Osteoblast (primary cell): ENCODE measurements at regions not wholly inside any gene's neighbourhood (a gene's known extent, or its start where the extent isn't known, plus 50 kb on each side); places are given as distances from the start of the nearest gene placed in this dataset.

ENCODE experiments used
- DNase-seq: peaks from one replicate; pipeline ENCODE4 v3.0.0; 2011; ENCODE audit warnings: low spot score, mixed read lengths; ENCODE audit not compliant: insufficient read length; ENCODE audit errors: missing footprints
- H2AFZ ChIP-seq: 2 replicates; pipeline ENCODE4 v1.6.0; 2011; ENCODE audit warnings: mild to moderate bottlenecking, low read length
- H3K27ac ChIP-seq: 2 replicates; pipeline ENCODE4 v1.5.1; 2011; ENCODE audit warnings: mild to moderate bottlenecking, low read depth, low read length, moderate library complexity
- H3K27me3 ChIP-seq: 2 replicates; pipeline ENCODE4 v1.6.0; 2012; ENCODE audit warnings: mild to moderate bottlenecking, control low read depth, inconsistent platforms, low read length, moderate library complexity; ENCODE audit not compliant: insufficient read depth
- H3K36me3 ChIP-seq: 2 replicates; pipeline ENCODE4 v1.5.1; 2011; ENCODE audit warnings: mild to moderate bottlenecking, low read length, control low read depth, moderate library complexity; ENCODE audit not compliant: insufficient read depth
- H3K4me1 ChIP-seq: 2 replicates; pipeline ENCODE4 v1.5.1; 2011; ENCODE audit warnings: mild to moderate bottlenecking, low read length, control low read depth, moderate library complexity; ENCODE audit not compliant: insufficient read depth
- H3K4me2 ChIP-seq: 2 replicates; pipeline ENCODE4 v1.6.0; 2011; ENCODE audit warnings: mild to moderate bottlenecking, low read length; ENCODE audit not compliant: insufficient read depth
- H3K4me3 ChIP-seq: fragments of 200-600 bp; sonication (generic); 3 replicates; pipeline ENCODE4 v1.5.1; 2012; ENCODE audit warnings: mild to moderate bottlenecking, low read length, inconsistent platforms; ENCODE audit not compliant: insufficient read depth
- H3K79me2 ChIP-seq: 2 replicates; pipeline ENCODE4 v1.6.0; 2012; ENCODE audit warnings: mild to moderate bottlenecking, low read length, control low read depth, inconsistent platforms; ENCODE audit not compliant: insufficient read depth
- H3K9me3 ChIP-seq: 2 replicates; pipeline ENCODE4 v1.5.1; 2011; ENCODE audit warnings: low read depth, low read length, control low read depth
- H4K20me1 ChIP-seq: 2 replicates; pipeline ENCODE4 v1.6.0; 2012; ENCODE audit warnings: mild to moderate bottlenecking, low read length, control low read depth; ENCODE audit not compliant: insufficient read depth
- TF ChIP-seq, protein P1 (sequence below): IDR thresholded peaks from 2 replicates; pipeline ENCODE4 v1.5.1; 2011; ENCODE audit warnings: mild to moderate bottlenecking, low read depth, low read length, moderate library complexity; ENCODE audit errors: extremely low read depth

- peaks cover 5% of the 10 kb centered on the region for H3K4me1 ChIP-seq
- TF ChIP-seq, protein P1, sequence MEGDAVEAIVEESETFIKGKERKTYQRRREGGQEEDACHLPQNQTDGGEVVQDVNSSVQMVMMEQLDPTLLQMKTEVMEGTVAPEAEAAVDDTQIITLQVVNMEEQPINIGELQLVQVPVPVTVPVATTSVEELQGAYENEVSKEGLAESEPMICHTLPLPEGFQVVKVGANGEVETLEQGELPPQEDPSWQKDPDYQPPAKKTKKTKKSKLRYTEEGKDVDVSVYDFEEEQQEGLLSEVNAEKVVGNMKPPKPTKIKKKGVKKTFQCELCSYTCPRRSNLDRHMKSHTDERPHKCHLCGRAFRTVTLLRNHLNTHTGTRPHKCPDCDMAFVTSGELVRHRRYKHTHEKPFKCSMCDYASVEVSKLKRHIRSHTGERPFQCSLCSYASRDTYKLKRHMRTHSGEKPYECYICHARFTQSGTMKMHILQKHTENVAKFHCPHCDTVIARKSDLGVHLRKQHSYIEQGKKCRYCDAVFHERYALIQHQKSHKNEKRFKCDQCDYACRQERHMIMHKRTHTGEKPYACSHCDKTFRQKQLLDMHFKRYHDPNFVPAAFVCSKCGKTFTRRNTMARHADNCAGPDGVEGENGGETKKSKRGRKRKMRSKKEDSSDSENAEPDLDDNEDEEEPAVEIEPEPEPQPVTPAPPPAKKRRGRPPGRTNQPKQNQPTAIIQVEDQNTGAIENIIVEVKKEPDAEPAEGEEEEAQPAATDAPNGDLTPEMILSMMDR = no peak
- H3K27ac ChIP-seq = no peak overlapping the region
- H3K27me3 ChIP-seq = no peaks in the 10 kb centered on the region
- H3K79me2 ChIP-seq = no peaks in the 10 kb centered on the region
- H4K20me1 ChIP-seq = no peaks in the 10 kb centered on the region
- no peak overlapping the region for H2AFZ ChIP-seq
- no peaks in the 10 kb centered on the region for H3K9me3 ChIP-seq
- H3K4me3 ChIP-seq = no peak overlapping the region
- DNase-seq = no peak
- no peak overlapping the region for H3K4me2 ChIP-seq
- H3K36me3 ChIP-seq = no peaks in the 10 kb centered on the region
Observed at GRCh38 chr1:178579562-178579961, 66.7 kb downstream of the TEX35 start.

DNA sequence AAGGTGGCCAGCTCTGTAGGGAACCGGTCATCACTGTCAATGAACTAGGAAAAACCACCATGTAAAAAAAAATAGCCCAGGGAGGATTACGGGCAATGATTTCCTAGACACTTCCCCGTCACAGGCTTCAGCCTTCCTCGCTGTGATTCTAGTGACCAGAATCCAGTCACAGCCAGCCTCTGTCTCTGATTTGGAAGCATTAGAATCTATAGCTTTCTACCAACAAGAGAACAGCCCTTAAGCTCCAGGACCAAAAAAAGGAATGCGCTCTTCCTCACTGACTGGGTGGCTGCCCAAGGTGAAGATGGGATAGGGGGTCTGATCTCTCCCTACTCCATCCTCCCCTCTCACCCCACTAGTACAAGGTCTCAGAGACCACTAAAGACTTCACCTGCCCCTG is 67.2 kb downstream of the TEX35 start:
- Histone ChIP-seq H3K27ac (no peak overlapping the region), H3K27me3 (no peaks in the 10 kb centered on the region), H2AFZ (no peak overlapping the region), H4K20me1 (no peaks in the 10 kb centered on the region), H3K79me2 (no peaks in the 10 kb centered on the region), H3K4me3 (no peak overlapping the region), H3K4me1 (peaks cover 5% of the 10 kb centered on the region), H3K4me2 (no peak overlapping the region), H3K9me3 (no peaks in the 10 kb centered on the region), H3K36me3 (no peaks in the 10 kb centered on the region)
- no peak for DNase-seq
- TF ChIP-seq, protein P1 = no peak

- Histone ChIP-seq H3K4me3 (no peak overlapping the region), H2AFZ (no peak overlapping the region), H4K20me1 (no peaks in the 10 kb centered on the region), H3K4me2 (no peak overlapping the region), H3K36me3 (no peaks in the 10 kb centered on the region), H3K79me2 (no peaks in the 10 kb centered on the region), H3K27ac (no peak overlapping the region), H3K9me3 (no peaks in the 10 kb centered on the region), H3K4me1 (peaks cover 1% of the 10 kb centered on the region), H3K27me3 (no peaks in the 10 kb centered on the region)
- TF ChIP-seq, protein P1 = no peak
- DNase-seq = no peak
Observed at GRCh38 chr1:178580876-178581275, 68.0 kb downstream of the TEX35 start.

- H3K9me3 ChIP-seq = no peaks in the 10 kb centered on the region
- H4K20me1 ChIP-seq = no peaks in the 10 kb centered on the region
- H3K27ac ChIP-seq = no peak overlapping the region
- no peaks in the 10 kb centered on the region for H3K4me1 ChIP-seq
- no peak for DNase-seq
- no peaks in the 10 kb centered on the region for H3K27me3 ChIP-seq
- no peak overlapping the region for H3K4me3 ChIP-seq
- no peaks in the 10 kb centered on the region for H3K36me3 ChIP-seq
- no peak overlapping the region for H3K4me2 ChIP-seq
- H2AFZ ChIP-seq = no peak overlapping the region
- no peaks in the 10 kb centered on the region for H3K79me2 ChIP-seq
- TF ChIP-seq, protein P1 = no peak
Observed at GRCh38 chr1:178581351-178582303, 68.7 kb downstream of the TEX35 start.
